Activated CD4-positive, alpha-beta T cell treated with anti-CD3 and anti-CD28 coated beads, Interleukin-2, amount 10 ng/mL, durations not matched to agents 24 days and 14 days (primary cell): ENCODE measurements at regions not wholly inside any gene's neighbourhood (a gene's known extent, or its start where the extent isn't known, plus 50 kb on each side); places are given as distances from the start of the nearest gene placed in this dataset.
"Not testable (repeated sequence)": the region's sequence is repeated elsewhere in the genome, so short reads cannot be mapped to it uniquely, and the experiment has no call there.

Source experiments
- DNase-seq: peaks from one replicate; pipeline ENCODE4 v3.0.0; 2022
- H3K27ac Mint-ChIP-seq: one replicate; pipeline ENCODE4 v1.8.0; 2022; ENCODE audit warnings: mild to moderate bottlenecking, mixed read lengths
- H3K27me3 Mint-ChIP-seq: one replicate; pipeline ENCODE4 v1.8.0; 2022; ENCODE audit warnings: mixed read lengths
- H3K36me3 Mint-ChIP-seq: one replicate; pipeline ENCODE4 v1.8.0; 2022; ENCODE audit warnings: low read depth, mild to moderate bottlenecking, mixed read lengths
- H3K4me1 Mint-ChIP-seq: one replicate; pipeline ENCODE4 v1.8.0; 2021; ENCODE audit warnings: mixed read lengths
- H3K4me3 Mint-ChIP-seq: one replicate; pipeline ENCODE4 v1.8.0; 2022; ENCODE audit warnings: mild to moderate bottlenecking, moderate library complexity, mixed read lengths
- H3K9me3 Mint-ChIP-seq: one replicate; pipeline ENCODE4 v1.8.0; 2021; ENCODE audit warnings: mixed read lengths
- intact Hi-C: fragments of 100-400 bp; cut with micrococcal nuclease; formaldehyde crosslinking; loops from one replicate; pipeline ENCODE4 v1.15.1; 2023

DNA sequence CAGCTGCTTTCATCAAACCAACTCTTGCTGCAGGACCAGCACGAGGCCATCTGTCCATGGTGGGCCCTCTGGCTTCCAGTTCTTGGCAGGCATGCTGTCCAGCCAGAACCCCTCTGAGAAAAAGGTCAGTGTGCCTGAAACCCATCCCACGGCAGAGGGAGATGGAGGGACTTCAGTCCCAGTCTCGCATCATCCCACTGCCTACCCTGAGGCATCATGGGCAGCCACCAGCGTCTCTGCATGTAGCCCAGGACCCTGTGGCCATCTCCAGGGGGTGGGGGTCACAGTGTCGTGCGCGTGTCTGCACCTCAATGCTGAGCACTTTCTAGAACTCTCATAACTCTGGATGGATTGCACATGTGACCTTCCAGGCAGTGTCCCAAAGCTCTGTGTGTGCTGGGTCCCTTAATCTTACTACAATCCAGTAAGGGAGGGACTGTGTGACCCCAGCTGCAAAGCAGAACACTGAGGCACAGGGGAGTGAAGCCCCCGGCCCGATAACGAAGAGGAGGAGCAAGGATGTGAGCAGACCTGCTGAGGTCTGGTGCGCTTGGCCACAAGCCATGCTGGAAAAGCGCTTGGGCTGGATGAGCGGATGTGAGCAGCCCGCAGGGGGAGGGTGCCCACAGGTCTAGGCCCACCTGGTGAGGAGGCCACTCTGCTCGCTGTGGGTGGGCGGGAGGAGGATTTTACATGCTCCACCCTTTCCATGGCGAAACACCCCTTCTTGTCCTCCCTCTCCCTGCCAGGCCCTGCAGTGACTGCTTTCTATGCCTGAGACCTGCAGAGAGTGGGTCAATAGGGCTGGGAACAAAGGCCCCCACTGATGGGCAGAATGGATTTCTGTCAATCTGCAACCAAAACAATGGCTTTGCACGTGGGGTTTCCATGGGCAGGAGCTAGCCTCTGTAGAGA is 1401.0 kb downstream of the BRD1 start:
- H3K4me1 Mint-ChIP-seq, result no peaks in the 10 kb centered on the region
- intact Hi-C loops, result no loop called here
- no peak overlapping the region for H3K27ac Mint-ChIP-seq
- no peaks in the 10 kb centered on the region for H3K27me3 Mint-ChIP-seq
- no peaks in the 10 kb centered on the region for H3K9me3 Mint-ChIP-seq
- H3K4me3 Mint-ChIP-seq, result no peak overlapping the region
- H3K36me3 Mint-ChIP-seq, result no peaks in the 10 kb centered on the region
- DNase-seq, result no peak

GRCh38 chr22:48425641-48426040 is 1402.0 kb downstream of the BRD1 start:
- H3K4me3 Mint-ChIP-seq, result no peak overlapping the region
- intact Hi-C loops, result no loop called here
- H3K27me3 Mint-ChIP-seq, result no peaks in the 10 kb centered on the region
- H3K9me3 Mint-ChIP-seq, result no peaks in the 10 kb centered on the region
- no peak overlapping the region for H3K27ac Mint-ChIP-seq
- no peak for DNase-seq
- no peaks in the 10 kb centered on the region for H3K4me1 Mint-ChIP-seq
- H3K36me3 Mint-ChIP-seq, result no peaks in the 10 kb centered on the region

DNA sequence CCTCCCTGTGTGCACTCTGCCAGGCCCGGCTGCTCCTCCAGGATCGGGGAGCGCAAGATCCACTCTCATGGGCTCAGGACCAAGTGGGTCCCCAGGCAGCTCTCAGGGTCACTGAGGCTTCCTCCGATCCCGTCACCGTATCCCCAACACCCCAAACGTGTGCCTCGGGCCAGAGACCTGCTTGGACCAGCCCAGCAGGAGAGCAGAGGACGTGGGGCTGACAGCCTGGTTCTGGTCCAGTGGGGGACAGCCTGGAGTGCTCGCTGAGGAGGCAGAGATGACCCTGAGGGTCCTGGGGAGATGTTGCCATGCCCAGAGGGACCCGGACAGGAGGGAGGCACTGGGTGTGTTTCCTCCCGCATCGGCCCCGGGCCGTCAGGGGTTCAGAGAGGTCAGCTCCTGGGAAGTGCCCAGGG is 1402.6 kb downstream of the BRD1 start:
- DNase-seq, result no peak
- Mint-ChIP-seq H3K4me3 (no peak overlapping the region), H3K36me3 (no peaks in the 10 kb centered on the region), H3K27ac (no peak overlapping the region), H3K9me3 (no peaks in the 10 kb centered on the region), H3K27me3 (no peaks in the 10 kb centered on the region), H3K4me1 (no peaks in the 10 kb centered on the region)
- intact Hi-C loops, result no loop called here

- Mint-ChIP-seq H3K9me3 (no peaks in the 10 kb centered on the region), H3K4me1 (no peaks in the 10 kb centered on the region), H3K36me3 (no peaks in the 10 kb centered on the region), H3K4me3 (no peak overlapping the region), H3K27me3 (no peaks in the 10 kb centered on the region), H3K27ac (no peak overlapping the region)
- DNase-seq, result no peak
- intact Hi-C loops, result no loop called here
Observed at GRCh38 chr22:48424661-48425060, 1403.0 kb downstream of the BRD1 start.

DNA sequence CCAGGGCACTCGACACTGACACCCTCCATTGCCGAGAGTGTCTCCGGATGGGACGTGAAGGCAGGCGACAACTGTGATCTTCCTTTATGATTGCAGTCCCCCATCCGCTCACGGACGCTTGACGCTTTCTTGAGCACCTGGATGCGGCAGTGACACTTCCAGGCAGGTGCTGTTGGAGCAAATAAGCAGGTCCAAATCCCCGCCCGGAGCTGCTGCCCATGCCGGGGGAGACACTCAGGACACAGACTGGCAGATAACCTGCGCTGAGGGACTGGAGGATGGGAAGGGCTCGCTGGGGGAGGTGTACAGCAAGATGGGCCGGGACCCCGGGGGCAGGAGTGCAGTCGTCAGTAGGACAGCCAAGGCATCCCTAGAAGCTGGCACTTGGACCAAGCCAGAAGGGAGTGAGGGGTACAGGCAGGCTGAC is 1403.5 kb downstream of the BRD1 start:
- Mint-ChIP-seq H3K4me1 (no peaks in the 10 kb centered on the region), H3K4me3 (no peak overlapping the region), H3K27ac (no peak overlapping the region), H3K27me3 (no peaks in the 10 kb centered on the region), H3K36me3 (no peaks in the 10 kb centered on the region), H3K9me3 (no peaks in the 10 kb centered on the region)
- intact Hi-C loops, result no loop called here
- DNase-seq, result no peak

GRCh38 chr22:48423481-48423911 is 1404.2 kb downstream of the BRD1 start:
- DNase-seq, result no peak
- Mint-ChIP-seq H3K27me3 (no peaks in the 10 kb centered on the region), H3K9me3 (no peaks in the 10 kb centered on the region), H3K36me3 (no peaks in the 10 kb centered on the region), H3K4me1 (no peaks in the 10 kb centered on the region), H3K4me3 (no peak overlapping the region), H3K27ac (no peak overlapping the region)
- intact Hi-C loops, result no loop called here

- Mint-ChIP-seq H3K36me3 (no peaks in the 10 kb centered on the region), H3K4me3 (no peak overlapping the region), H3K4me1 (no peaks in the 10 kb centered on the region), H3K27ac (no peak overlapping the region), H3K9me3 (no peaks in the 10 kb centered on the region), H3K27me3 (no peaks in the 10 kb centered on the region)
- no peak for DNase-seq
- intact Hi-C loops, result no loop called here
Observed at GRCh38 chr22:48422900-48423480, 1404.7 kb downstream of the BRD1 start.

DNA sequence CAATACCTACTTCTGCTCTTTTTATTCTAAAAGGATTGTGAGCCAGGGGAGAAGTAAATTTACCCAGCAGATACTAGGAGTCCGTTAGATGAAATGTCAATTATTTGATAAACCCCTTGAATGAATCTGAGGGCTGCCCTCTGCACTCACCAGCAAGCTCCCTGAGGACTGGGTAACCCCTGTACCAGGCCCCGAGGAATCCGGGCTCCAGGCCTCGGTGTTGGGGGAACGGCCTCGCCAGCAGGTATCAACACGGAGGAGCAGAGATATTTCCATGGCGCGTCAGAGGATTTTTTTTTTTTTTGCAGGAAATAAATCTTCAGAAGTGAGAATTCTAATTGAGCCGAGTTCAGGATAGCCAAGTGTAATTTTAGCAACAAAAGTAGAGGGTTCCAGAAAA is 1408.8 kb downstream of the BRD1 start:
- DNase-seq, result no peak
- Mint-ChIP-seq H3K4me1 (no peaks in the 10 kb centered on the region), H3K36me3 (no peaks in the 10 kb centered on the region), H3K27ac (no peak overlapping the region), H3K9me3 (no peaks in the 10 kb centered on the region), H3K27me3 (no peaks in the 10 kb centered on the region), H3K4me3 (no peak overlapping the region)
- intact Hi-C loops, result no loop called here

DNA sequence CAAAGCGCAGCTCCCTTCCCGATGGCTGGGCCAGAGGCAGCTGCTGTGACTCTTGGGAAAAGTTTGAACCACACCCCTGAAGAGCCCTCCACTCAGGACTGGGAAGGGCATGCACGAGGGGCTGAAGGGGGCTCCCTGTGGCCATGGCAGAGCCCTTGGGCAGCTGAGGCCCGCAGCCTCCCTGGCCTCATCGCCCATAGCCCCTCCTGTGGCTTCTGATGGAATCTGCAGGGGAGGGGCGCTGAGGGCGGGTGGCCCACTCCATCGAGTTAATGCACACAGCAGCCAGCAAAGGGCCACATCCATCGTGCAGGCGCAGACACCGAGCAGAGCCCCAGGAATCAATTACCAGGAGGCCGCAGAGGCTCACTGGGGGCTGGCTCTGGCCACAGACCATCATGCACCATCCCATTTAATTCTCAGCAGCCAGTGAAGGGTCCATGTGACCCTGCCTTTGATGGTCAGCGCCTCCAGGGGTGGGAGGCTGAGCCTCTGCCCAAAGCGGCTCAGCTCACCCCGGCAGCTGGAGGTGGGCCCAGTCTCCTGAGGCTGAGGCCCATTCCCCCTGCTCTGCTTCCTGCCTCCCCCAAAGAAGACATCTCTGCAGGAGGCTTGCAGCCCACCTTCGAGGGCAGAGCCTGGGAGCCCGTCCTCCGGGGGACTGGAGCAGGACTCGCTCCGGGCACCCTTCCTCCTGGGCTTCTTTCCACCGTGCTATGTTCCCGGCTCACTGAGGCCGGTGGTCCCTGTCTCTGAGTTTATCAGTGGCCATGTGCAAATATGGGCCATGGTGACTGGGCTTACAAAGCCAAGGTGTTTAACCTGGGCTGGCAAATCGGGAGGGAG is 1410.2 kb downstream of the BRD1 start:
- H3K4me3 Mint-ChIP-seq, result no peak overlapping the region
- no peaks in the 10 kb centered on the region for H3K27me3 Mint-ChIP-seq
- H3K27ac Mint-ChIP-seq, result no peak overlapping the region
- no peaks in the 10 kb centered on the region for H3K4me1 Mint-ChIP-seq
- H3K36me3 Mint-ChIP-seq, result no peaks in the 10 kb centered on the region
- intact Hi-C loops, result no loop called here
- no peak for DNase-seq
- no peaks in the 10 kb centered on the region for H3K9me3 Mint-ChIP-seq

GRCh38 chr22:48416396-48417224 is 1411.1 kb downstream of the BRD1 start:
- Mint-ChIP-seq H3K27ac (no peak overlapping the region), H3K36me3 (no peaks in the 10 kb centered on the region), H3K4me1 (no peaks in the 10 kb centered on the region), H3K27me3 (no peaks in the 10 kb centered on the region), H3K9me3 (no peaks in the 10 kb centered on the region), H3K4me3 (no peak overlapping the region)
- no peak for DNase-seq
- intact Hi-C loops, result no loop called here

- H3K9me3 Mint-ChIP-seq, result no peaks in the 10 kb centered on the region
- no peak overlapping the region for H3K4me3 Mint-ChIP-seq
- no peaks in the 10 kb centered on the region for H3K27me3 Mint-ChIP-seq
- no peak for DNase-seq
- H3K36me3 Mint-ChIP-seq, result no peaks in the 10 kb centered on the region
- intact Hi-C loops, result no loop called here
- H3K27ac Mint-ChIP-seq, result no peak overlapping the region
- H3K4me1 Mint-ChIP-seq, result no peaks in the 10 kb centered on the region
Observed at GRCh38 chr22:48415520-48415919, 1412.2 kb downstream of the BRD1 start.

- Mint-ChIP-seq H3K4me3 (no peak overlapping the region), H3K27ac (no peak overlapping the region), H3K4me1 (no peaks in the 10 kb centered on the region), H3K36me3 (no peaks in the 10 kb centered on the region), H3K27me3 (no peaks in the 10 kb centered on the region), H3K9me3 (no peaks in the 10 kb centered on the region)
- intact Hi-C loops, result no loop called here
- DNase-seq, result no peak
Observed at GRCh38 chr22:48414651-48415050, 1413.0 kb downstream of the BRD1 start.

DNA sequence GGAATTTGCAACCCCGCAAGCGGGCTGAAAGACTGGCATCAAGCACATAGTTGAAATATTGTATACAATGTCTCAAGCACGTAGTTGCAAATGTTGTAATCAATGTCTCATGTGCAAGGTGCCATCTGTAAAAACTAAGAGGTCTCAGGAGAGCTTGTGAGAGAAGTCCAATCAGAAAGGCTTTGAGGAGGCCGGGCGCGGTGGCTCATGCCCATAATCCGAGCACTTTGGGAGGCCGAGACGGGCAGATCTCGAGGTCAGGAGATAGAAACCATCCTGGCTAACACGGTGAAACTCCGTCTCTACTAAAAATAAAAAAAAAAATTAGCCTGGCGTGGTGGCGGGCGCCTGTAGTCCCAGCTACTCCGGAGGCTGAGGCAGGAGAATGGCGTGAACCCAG is 1414.7 kb downstream of the BRD1 start:
- H3K27me3 Mint-ChIP-seq, intact Hi-C loops, H3K9me3 Mint-ChIP-seq, H3K27ac Mint-ChIP-seq, H3K4me3 Mint-ChIP-seq, DNase-seq, H3K4me1 Mint-ChIP-seq, H3K36me3 Mint-ChIP-seq: not testable (repeated sequence)
